Mucosa of descending colon (tissue), 3 donors: ENCODE measurements at regions not wholly inside any gene's neighbourhood (a gene's known extent, or its start where the extent isn't known, plus 50 kb on each side); places are given as distances from the start of the nearest gene placed in this dataset.

Experiments
- ATAC-seq: fragments of 200-7000 bp; cut with Tn5 transposase; one replicate; pipeline ENCODE4 v1.9.1; 2020; ENCODE audit warnings: mild to moderate bottlenecking, moderate library complexity
- DNase-seq, 3 donors: peaks; one replicate each; pipeline ENCODE4 v3.0.0-alpha.2; 2020
- H3K36me3 ChIP-seq: fragments of 200-600 bp; one replicate; pipeline ENCODE4 v1.8.0; 2021; ENCODE audit warnings: low read depth, mild to moderate bottlenecking
- H3K4me1 ChIP-seq: fragments of 200-600 bp; one replicate; pipeline ENCODE4 v1.8.0; 2021; ENCODE audit warnings: low read depth, mild to moderate bottlenecking
- H3K4me3 ChIP-seq: fragments of 200-600 bp; one replicate; pipeline ENCODE4 v1.8.0; 2021; ENCODE audit warnings: mild to moderate bottlenecking
- H3K9me3 ChIP-seq: fragments of 200-600 bp; one replicate; pipeline ENCODE4 v1.8.0; 2021; ENCODE audit warnings: mild to moderate bottlenecking
- CTCF ChIP-seq: fragments of 200-600 bp; IDR thresholded peaks from one replicate; pipeline ENCODE4 v1.8.0; 2022; ENCODE audit warnings: antibody characterized with exemption, mild to moderate bottlenecking
- intact Hi-C, 2 donors: fragments of 100-400 bp; cut with DNase I in 1 of 2; cut with micrococcal nuclease in 1 of 2; formaldehyde crosslinking; loops; one replicate each; pipeline versions ENCODE4 v1.11.0 to v1.11.1; 2022; cut with DNase I, micrococcal nuclease
- donor health status: DM: no; HTN: no; CAD: no; lungs with moderate emphysema.
- donor health status: DM: no; HTN: no; CAD: no.
- donor health status: DM: no; HTN: yes; CAD: no.

GRCh38 chr9:85258823-85259370, 482.9 kb downstream of the AGTPBP1 start:
- Histone ChIP-seq H3K4me3 (no peak overlapping the region), H3K4me1 (peaks cover 11% of the 10 kb centered on the region), H3K9me3 (no peaks in the 10 kb centered on the region), H3K36me3 (no peaks in the 10 kb centered on the region)
- TF ChIP-seq CTCF, result peak; percentile 34
- peak in 2 of 3 donors; percentile 52 to 63 for DNase-seq
- intact Hi-C loops, result loop anchor here in 1 of 2 donors (5.0 kb wide), 1 partner anchor 862 kb away; no protein-coding TSS in a partner anchor
- ATAC-seq, result peak; percentile 96

GRCh38 chr9:85258236-85258635, 483.5 kb downstream of the AGTPBP1 start:
- intact Hi-C loops, result loop anchor here in 1 of 2 donors (5.0 kb wide), 1 partner anchor 861 kb away; no protein-coding TSS in a partner anchor
- DNase-seq, result peak; percentile 53 to 69 (median 57)

DNA sequence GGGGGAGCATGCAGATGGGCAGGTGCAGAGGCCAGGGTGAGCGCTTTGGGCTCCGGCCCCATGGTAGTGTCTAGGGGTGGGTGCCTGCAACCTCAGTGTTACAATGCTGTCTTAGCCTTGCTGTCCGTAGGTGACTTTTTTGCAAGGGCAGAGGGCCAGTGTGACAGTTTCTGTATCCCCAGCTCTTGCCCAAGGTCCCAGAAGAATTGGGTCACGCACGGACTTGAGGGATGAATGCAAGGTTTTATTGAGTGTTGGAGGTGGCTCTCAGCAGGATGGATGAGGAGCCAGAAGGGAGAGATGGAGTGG, 492.5 kb downstream of the AGTPBP1 start:
- Histone ChIP-seq H3K4me1 (no peaks in the 10 kb centered on the region), H3K36me3 (no peaks in the 10 kb centered on the region), H3K9me3 (no peaks in the 10 kb centered on the region), H3K4me3 (no peak overlapping the region)
- DNase-seq (no peak), ATAC-seq (no peak)
- TF ChIP-seq CTCF, result no peak
- intact Hi-C loops, result no loop called here

More at GRCh38 chr9:85258236-85258635, 483.5 kb downstream of the AGTPBP1 start:
- TF ChIP-seq CTCF, result no peak
- Histone ChIP-seq H3K9me3 (no peaks in the 10 kb centered on the region), H3K36me3 (no peaks in the 10 kb centered on the region), H3K4me3 (no peak overlapping the region), H3K4me1 (peaks cover 11% of the 10 kb centered on the region)
- ATAC-seq, result peak; percentile 97

GRCh38 chr9:85248514-85249312, 493.0 kb downstream of the AGTPBP1 start:
- Histone ChIP-seq H3K4me3 (no peak overlapping the region), H3K9me3 (no peaks in the 10 kb centered on the region), H3K36me3 (no peaks in the 10 kb centered on the region), H3K4me1 (no peaks in the 10 kb centered on the region)
- intact Hi-C loops, result no loop called here
- no peak for TF ChIP-seq CTCF
- DNase-seq, result no peak
- no peak for ATAC-seq

DNA sequence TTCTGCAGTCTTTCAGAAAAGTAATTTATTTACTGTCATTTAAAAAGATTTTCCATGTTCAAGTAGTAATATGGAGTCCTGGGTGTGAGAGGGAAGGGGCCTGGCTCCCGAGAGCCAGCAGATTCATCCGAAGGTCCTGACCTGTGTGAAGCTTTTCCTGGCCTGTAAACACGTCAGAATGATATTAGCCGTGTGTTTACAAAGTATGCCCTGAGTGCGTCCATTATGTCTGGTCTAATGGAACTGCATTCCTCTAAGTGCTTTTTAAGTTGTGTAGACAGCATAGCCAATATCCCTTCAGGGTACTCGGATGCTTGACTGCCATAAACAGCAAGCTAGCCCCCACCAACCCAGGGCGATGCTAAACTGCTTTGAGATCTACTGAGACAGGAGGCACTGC, 495.2 kb downstream of the AGTPBP1 start:
- no peak for DNase-seq
- no peak for TF ChIP-seq CTCF
- intact Hi-C loops, result no loop called here

More for the DNA sequence above, 495.2 kb downstream of the AGTPBP1 start:
- Histone ChIP-seq H3K4me3 (no peak overlapping the region), H3K36me3 (no peaks in the 10 kb centered on the region), H3K9me3 (no peaks in the 10 kb centered on the region), H3K4me1 (no peaks in the 10 kb centered on the region)
- no peak for ATAC-seq
